PC-3 (cell line): ENCODE measurements at regions not wholly inside any gene's neighbourhood (a gene's known extent, or its start where the extent isn't known, plus 50 kb on each side); places are given as distances from the start of the nearest gene placed in this dataset.

ENCODE experiments used
- CTCF ChIP-seq: fragments of 300-600 bp; sonication (generic); conservative IDR thresholded peaks from 2 replicates; pipeline ENCODE4 v1.5.1; 2017; ENCODE audit warnings: antibody characterized with exemption, low read depth, mild to moderate bottlenecking, low read length
- EZH2 ChIP-seq: fragments of 300-600 bp; sonication (generic); IDR thresholded peaks from one replicate; pipeline ENCODE4 v1.6.1; 2017; ENCODE audit warnings: antibody characterized with exemption, mild to moderate bottlenecking, low read length; ENCODE audit not compliant: unreplicated experiment

DNA sequence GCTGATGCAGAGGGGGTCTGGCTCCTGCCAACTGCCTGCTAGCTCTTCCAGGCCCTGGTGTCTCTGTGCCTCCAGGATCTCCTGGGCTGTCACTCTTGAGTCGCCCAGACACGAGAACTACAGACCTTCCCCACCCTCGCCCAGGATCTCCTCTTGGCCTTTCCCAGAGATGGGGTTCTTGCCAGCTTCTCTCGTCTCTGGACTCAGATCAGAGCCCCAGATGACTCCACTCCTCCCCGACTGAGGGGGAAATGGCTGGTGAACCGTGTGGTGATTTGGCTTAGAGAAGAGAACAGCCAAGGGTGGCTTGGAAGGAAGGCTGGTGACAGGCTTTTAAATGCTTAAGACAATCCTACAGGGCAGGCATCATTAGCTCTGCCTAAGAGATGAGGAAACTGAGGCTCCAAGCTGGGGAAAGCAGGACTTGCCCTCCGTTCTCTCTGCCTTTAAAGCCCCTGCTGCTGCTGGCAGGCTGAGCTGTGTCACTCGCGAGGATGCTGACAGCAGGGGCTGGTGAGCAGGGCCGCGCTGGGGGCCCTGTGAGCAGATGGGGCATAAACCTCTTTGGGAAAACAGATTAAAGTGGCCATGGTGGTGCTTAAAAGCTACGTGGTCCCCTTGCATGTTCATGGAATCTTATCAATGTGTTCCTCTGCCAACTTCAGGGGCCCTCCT, 90.3 kb upstream of the THY1 start:
- TF ChIP-seq EZH2 (no peak), CTCF (no peak)
